GM21528 (cell line): ENCODE measurements at regions not wholly inside any gene's neighbourhood (a gene's known extent, or its start where the extent isn't known, plus 50 kb on each side); places are given as distances from the start of the nearest gene placed in this dataset.

Source experiments
- ATAC-seq: cut with Tn5 transposase; IDR thresholded peaks from one replicate; pipeline ENCODE4 v1.9.1; 2021; ENCODE audit warnings: mild to moderate bottlenecking, moderate library complexity; ENCODE audit not compliant: unreplicated experiment, low FRiP score

- no peak for ATAC-seq
These were observed 674.5 kb upstream of the CXADR start for GRCh38 chr21:16838331-16838730.

GRCh38 chr21:16840538-16840937, 672.3 kb upstream of the CXADR start:
- ATAC-seq = no peak

GRCh38 chr21:16841975-16842695, 670.7 kb upstream of the CXADR start:
- no peak for ATAC-seq

GRCh38 chr21:16842696-16843035, 670.2 kb upstream of the CXADR start:
- ATAC-seq = no peak

GRCh38 chr21:16847211-16847610, 665.6 kb upstream of the CXADR start:
- ATAC-seq = no peak

- no peak for ATAC-seq
These were observed 661.8 kb upstream of the CXADR start for GRCh38 chr21:16851054-16851453.

- ATAC-seq = no peak
These were observed 657.6 kb upstream of the CXADR start for GRCh38 chr21:16855164-16855667.

- no peak for ATAC-seq
These were observed 649.4 kb upstream of the CXADR start for GRCh38 chr21:16863362-16863905.

- no peak for ATAC-seq
These were observed 648.9 kb upstream of the CXADR start for GRCh38 chr21:16863908-16864307.

- ATAC-seq = no peak
These were observed 647.2 kb upstream of the CXADR start for GRCh38 chr21:16865632-16866031.

- ATAC-seq = no peak
These were observed 646.0 kb upstream of the CXADR start for GRCh38 chr21:16866851-16867250.

GRCh38 chr21:16870103-16870502, 642.7 kb upstream of the CXADR start:
- no peak for ATAC-seq

- ATAC-seq = no peak
These were observed 640.2 kb upstream of the CXADR start for GRCh38 chr21:16872616-16873015.

- ATAC-seq = no peak
These were observed 639.7 kb upstream of the CXADR start for GRCh38 chr21:16873176-16873575.

GRCh38 chr21:16873596-16873995, 639.2 kb upstream of the CXADR start:
- no peak for ATAC-seq

- ATAC-seq = no peak
These were observed 633.4 kb upstream of the CXADR start for GRCh38 chr21:16879479-16879878.

- ATAC-seq = no peak
These were observed 621.0 kb upstream of the CXADR start for GRCh38 chr21:16891821-16892220.

GRCh38 chr21:16900685-16901084, 612.2 kb upstream of the CXADR start:
- ATAC-seq = no peak

GRCh38 chr21:16908077-16908476, 604.8 kb upstream of the CXADR start:
- no peak for ATAC-seq

- no peak for ATAC-seq
These were observed 602.2 kb upstream of the CXADR start for GRCh38 chr21:16910435-16911165.

- no peak for ATAC-seq
These were observed 601.7 kb upstream of the CXADR start for GRCh38 chr21:16911166-16911607.

GRCh38 chr21:16912075-16912474, 600.8 kb upstream of the CXADR start:
- no peak for ATAC-seq
